GM12873 (cell line): ENCODE measurements at regions not wholly inside any gene's neighbourhood (a gene's known extent, or its start where the extent isn't known, plus 50 kb on each side); places are given as distances from the start of the nearest gene placed in this dataset.

ENCODE experiments used
- TF ChIP-seq, protein P1 (sequence below): IDR thresholded peaks from 2 replicates; pipeline ENCODE4 v1.5.1; 2012; ENCODE audit warnings: low read depth, mild to moderate bottlenecking, moderate library complexity, low read length, control low read depth; ENCODE audit not compliant: insufficient read depth; ENCODE audit errors: missing control alignments

DNA sequence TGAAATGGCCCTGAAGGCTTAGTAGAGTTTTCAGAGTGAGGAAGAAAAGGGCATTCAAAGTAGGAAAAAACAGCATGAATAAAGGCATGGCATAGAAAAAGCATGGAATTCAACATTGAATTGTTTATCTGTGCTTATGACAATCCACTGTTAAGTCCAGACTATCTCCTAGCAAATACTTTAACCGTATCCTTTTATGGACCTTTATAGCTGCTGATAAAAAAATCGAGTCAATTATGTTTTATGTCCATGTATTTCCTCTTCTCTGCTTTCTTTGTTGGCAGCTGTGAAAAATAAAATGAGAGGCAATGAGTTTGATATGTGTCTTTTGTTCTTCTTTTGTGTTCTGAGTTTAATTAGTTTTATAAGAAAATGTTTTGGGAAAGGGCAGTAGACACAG is 70.4 kb downstream of the TDRD15 start:
- TF ChIP-seq, protein P1, sequence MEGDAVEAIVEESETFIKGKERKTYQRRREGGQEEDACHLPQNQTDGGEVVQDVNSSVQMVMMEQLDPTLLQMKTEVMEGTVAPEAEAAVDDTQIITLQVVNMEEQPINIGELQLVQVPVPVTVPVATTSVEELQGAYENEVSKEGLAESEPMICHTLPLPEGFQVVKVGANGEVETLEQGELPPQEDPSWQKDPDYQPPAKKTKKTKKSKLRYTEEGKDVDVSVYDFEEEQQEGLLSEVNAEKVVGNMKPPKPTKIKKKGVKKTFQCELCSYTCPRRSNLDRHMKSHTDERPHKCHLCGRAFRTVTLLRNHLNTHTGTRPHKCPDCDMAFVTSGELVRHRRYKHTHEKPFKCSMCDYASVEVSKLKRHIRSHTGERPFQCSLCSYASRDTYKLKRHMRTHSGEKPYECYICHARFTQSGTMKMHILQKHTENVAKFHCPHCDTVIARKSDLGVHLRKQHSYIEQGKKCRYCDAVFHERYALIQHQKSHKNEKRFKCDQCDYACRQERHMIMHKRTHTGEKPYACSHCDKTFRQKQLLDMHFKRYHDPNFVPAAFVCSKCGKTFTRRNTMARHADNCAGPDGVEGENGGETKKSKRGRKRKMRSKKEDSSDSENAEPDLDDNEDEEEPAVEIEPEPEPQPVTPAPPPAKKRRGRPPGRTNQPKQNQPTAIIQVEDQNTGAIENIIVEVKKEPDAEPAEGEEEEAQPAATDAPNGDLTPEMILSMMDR, result no peak

DNA sequence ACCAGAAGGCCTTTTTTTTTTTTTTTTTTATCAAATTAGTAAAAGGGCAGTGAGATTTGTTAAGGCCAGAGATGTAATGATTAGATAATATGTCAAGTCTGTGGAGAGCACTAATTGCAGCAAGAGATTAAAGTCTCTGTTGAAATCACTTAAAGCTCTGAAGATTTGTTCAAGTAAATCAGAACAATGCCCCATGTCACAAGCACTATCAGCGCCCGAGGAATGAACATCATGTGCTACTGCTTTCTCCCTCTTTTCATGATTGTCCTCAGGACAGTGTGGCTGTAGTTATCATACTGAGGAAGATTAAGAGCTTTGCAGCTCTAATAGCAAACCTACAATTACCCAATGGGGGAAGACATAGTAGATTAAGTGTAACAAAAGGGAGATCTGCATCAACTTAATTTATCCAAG is 71.1 kb downstream of the TDRD15 start:
- TF ChIP-seq, protein P1, result no peak

DNA sequence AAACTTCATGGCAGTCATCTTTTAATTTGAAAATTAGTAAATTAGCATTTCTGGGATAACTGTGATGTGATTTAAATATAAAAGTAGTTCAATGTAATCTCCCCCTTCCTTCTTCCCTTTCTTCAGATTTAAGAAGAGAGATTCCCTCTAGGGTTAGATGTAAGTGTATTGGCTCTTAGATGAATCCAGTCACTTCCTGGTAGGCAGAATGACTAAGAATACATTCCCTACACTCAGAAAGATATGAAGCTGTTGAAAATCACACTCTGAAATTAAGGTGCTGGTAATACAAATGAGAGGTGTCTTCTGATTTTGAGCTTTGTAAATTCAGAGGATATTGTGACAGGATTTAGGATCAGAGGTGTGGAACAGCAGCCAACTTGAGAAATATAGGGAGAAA is 71.6 kb downstream of the TDRD15 start:
- TF ChIP-seq, protein P1, result no peak

DNA sequence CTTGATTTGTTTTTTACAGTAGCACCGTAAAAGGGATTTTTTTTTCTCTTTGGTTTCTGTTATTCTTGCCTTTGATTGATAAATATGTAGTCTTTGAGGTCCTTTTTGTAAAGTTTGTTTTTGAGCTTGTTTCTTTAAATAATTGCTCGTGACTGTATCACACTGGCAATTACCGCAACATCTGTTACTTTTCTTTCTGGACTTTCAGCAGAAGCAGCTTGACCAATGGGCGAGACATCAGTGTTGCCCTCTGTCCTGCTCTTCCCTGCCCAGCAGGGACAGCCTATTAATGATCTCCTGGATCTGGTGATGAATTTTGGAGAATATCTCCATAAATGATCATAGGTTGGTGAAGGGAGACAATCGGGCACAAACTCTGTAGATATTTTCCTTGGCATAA is 74.9 kb downstream of the TDRD15 start:
- TF ChIP-seq, protein P1, result no peak

DNA sequence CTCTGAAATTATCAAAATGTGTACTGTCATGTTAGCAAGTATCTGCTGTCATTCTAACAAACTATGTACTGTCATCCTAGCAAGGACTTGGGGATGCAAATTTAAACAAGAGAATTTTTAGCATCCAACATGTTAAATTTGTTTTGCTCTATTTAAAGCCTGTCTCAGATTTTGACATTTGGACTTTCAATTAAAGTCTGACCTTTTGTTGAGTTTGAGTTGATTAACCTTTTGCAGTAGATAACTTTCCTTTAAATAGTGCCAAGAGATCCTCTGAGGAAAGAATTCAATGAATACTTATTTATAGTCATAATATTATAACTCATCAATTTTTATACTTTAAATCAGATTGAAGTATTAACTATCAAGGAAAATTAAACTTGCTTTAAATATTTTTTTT is 80.2 kb downstream of the TDRD15 start:
- TF ChIP-seq, protein P1, result no peak

DNA sequence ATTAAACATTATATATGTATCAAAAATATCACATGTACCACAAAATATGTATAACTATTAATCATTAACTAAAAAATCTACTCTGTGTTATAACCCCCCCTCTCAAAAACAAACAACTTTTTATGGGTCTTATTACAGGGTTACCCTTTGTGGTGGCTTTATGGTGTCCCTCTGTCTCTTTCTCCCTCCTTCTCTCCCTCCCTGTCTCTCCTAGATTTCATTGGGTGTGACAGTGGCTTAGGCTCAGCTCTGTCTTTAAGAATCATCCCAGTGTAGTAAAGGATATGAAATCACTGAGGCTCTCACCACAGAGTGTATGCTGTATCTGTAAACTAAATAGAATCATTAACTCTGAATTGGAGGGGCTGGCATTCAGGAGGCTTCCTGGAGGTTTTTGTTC is 93.7 kb downstream of the TDRD15 start:
- TF ChIP-seq, protein P1, result no peak

DNA sequence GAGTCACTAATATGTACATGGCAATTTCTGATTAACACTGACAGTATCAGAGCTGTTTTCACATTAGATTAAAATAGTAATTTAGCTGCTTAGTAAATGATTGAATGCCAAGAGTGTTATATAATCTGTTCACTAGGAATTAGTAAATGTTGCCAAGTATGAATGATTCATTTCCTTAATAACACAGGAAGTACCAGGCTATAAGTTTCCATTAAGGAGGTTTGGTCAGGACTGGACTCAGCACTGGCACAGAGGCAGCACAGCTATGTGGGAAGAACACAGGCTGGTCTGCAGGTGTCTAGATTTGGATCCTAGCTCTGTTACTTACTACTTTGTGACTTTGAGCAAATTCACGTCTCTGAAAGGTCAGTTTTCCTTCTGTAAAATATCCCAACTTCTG is 97.2 kb downstream of the TDRD15 start:
- TF ChIP-seq, protein P1, result no peak
